ENCODE measurements at regions not wholly inside any gene's neighbourhood (a gene's known extent, or its start where the extent isn't known, plus 50 kb on each side); places are given as distances from the start of the nearest gene placed in this dataset.

DNA sequence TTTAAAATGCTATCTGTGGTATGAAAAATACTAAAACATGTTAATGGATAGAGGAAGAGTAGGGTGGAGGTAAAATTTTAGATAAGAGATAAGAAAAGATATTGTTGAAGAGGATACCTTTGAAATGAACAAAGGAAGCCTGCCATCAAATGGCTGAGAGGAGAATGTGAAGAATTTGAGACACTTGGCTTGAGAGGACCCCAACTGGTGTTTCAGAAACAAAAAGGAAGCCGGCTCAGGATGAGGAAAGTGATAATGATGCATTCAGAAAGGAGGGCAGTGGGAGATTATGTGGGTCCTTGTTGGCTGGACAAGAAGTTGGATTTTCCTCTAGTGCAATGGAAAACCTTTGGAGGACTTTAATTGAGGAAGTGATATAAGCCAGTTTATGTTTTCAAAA is 264.4 kb downstream of the DUSP6 start:
- TF ChIP-seq, protein P1, sequence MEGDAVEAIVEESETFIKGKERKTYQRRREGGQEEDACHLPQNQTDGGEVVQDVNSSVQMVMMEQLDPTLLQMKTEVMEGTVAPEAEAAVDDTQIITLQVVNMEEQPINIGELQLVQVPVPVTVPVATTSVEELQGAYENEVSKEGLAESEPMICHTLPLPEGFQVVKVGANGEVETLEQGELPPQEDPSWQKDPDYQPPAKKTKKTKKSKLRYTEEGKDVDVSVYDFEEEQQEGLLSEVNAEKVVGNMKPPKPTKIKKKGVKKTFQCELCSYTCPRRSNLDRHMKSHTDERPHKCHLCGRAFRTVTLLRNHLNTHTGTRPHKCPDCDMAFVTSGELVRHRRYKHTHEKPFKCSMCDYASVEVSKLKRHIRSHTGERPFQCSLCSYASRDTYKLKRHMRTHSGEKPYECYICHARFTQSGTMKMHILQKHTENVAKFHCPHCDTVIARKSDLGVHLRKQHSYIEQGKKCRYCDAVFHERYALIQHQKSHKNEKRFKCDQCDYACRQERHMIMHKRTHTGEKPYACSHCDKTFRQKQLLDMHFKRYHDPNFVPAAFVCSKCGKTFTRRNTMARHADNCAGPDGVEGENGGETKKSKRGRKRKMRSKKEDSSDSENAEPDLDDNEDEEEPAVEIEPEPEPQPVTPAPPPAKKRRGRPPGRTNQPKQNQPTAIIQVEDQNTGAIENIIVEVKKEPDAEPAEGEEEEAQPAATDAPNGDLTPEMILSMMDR (IDR thresholded peaks at IDR 0.05; ENCODE audit: low read length, missing control alignments) = no peak
- DNase-seq (ENCODE audit: low read depth) = no peak
- H3K4me3 ChIP-seq (replicated peaks; ENCODE audit: low read depth, low read length) = no peak overlapping the region

DNA sequence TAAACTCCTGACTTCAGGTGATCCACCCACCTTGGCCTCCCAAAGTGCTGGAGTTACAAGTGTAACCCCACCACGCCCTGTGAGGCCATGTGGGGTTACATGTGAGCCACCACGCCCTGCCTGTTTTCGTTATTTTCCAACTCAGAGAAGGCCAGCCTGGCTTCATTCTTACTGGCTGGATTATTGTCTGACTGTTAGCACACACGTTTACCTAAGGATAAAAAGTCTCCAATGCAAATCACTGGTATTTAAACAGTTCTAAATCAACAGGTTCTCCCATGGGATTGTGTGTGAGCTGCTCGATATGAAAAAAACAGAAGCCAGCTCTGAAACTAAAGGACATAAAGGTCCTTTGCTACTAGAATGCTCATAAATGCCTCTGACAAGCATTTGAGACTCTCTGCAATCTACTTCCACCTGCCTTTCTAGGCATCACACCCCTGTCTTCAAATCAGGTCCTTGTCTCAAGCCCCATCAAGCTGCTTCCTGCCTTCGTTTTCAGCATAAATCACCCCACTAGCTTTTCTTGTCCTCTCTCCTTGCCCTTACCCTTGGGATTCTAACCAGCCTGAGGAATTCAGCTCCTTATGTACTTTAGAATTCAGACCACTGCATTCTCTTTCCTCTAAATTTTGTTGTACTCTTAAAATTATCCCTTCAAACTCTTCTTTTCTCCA is 265.0 kb downstream of the DUSP6 start:
- DNase-seq (ENCODE audit: low read depth) = no peak
- H3K4me3 ChIP-seq (replicated peaks; ENCODE audit: low read depth, low read length) = no peak overlapping the region
- TF ChIP-seq, protein P1 (IDR thresholded peaks at IDR 0.05; ENCODE audit: low read length, missing control alignments) = no peak

DNA sequence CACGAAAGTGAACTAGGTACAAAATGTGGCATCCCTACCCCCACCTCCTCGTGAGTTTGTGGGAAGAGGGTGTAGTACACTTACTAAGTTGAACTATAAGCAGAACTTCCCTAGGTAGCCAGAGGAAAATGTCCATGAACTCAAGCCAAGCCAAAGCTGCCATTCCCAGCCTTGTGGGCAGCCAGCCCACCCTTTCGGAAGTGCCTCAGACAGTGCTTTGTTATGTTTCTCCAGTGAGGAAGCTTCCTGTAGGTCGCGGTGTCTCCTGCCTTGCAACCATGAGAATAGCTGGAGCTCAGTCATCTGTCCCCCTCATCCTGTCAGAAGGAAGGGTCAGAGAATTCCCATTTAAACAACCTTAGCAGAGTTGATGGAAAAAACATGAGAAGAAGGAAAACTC is 266.9 kb downstream of the DUSP6 start:
- TF ChIP-seq, protein P1 (IDR thresholded peaks at IDR 0.05; ENCODE audit: low read length, missing control alignments) = no peak
- DNase-seq (ENCODE audit: low read depth) = peak; percentile 44
- H3K4me3 ChIP-seq (replicated peaks; ENCODE audit: low read depth, low read length) = no peak overlapping the region

DNA sequence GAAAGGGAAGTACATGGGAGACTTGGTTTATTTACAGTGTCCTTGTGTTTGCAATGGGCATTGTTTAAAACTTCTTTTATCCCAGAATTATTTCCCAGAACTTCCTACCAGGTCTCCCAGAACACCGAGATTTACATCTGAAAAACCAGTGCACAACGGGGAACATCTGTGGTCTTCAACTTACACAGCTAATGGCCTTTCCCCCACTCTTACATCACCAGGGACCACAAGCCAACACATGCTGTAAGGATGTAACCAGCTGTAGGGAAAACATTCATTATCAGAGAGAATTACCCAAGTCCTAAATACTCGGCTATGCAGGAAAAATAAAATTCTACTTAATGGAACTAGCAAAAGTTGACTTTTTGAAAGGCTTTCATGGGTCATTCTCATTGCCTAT is 267.6 kb downstream of the DUSP6 start:
- peak; percentile 83 for DNase-seq (ENCODE audit: low read depth)
- no peak overlapping the region for H3K4me3 ChIP-seq (replicated peaks; ENCODE audit: low read depth, low read length)
- TF ChIP-seq, protein P1 (IDR thresholded peaks at IDR 0.05; ENCODE audit: low read length, missing control alignments) = no peak

DNA sequence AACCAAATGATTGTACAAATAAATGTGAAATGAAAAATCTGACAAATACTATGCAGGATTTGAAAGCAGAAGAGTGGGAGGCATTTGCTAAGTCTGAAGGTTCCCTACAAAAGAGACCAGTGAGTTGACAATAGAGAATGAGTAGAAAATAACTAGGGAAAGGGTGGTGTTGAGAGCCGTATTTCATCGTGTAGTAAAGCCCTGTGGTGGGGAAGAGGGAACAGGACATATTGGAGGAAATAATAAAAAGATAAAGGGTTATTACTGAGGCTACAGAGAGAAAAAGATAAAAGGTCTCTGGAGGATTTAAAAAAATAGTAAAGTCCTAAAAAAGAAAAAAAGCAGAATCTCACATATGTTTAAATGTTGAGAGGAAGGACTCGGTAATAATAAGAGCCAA is 268.8 kb downstream of the DUSP6 start:
- TF ChIP-seq, protein P1 (IDR thresholded peaks at IDR 0.05; ENCODE audit: low read length, missing control alignments) = no peak
- DNase-seq (ENCODE audit: low read depth) = no peak

DNA sequence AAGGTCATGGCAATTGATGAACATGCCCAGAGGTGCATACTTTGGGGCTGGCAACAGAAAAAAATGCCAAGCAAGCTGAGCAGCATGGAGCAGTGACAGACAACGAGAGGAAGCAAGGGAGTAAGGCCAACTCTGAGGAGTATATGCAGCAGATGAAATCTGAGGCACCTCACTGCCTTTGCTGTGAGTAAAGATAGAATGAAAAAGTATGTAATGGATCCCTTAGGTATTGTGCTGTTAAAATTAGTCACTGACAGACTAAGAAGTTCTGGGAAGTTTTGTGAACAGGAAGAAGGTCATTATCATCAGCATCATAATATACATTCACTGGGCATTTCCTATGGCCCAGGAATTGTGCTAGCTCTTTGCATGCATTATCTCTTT is 269.9 kb downstream of the DUSP6 start:
- TF ChIP-seq, protein P1 (IDR thresholded peaks at IDR 0.05; ENCODE audit: low read length, missing control alignments) = no peak
- H3K4me3 ChIP-seq (replicated peaks; ENCODE audit: low read depth, low read length) = no peak overlapping the region
- DNase-seq (ENCODE audit: low read depth) = peak; percentile 14

More for the DNA sequence above, 268.8 kb downstream of the DUSP6 start:
- no peak overlapping the region for H3K4me3 ChIP-seq (replicated peaks; ENCODE audit: low read depth, low read length)

DNA sequence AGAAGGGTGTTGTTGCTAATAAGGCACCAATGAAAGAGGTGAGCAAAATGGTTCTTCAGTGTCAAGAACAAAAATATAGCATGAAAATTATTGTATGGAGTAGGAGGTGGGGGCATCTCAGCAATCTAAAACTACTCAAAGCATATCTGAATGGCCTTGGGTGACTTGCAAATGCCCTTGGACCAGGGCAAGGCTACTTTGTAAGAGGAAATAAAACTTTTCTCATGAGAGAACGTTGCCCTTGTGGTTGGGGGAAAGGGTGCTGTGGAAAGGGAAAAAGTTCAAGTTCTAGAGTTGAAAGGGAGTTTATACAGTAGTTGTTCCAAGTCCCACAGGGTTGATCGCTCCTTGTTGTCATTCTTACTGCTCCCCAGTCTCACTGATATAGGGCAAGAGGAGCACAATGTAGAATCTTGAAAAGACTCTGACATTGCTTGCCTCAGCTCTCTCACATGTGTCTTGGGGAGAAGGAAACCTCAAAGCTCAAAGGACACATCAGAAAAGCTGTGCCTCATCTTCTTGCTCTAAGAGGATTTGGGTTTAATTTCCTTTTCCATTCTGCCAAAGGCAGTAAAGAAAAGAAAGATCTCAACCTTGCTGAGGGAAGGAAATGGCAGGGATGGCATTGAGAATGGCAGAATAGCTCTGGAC is 270.5 kb downstream of the DUSP6 start:
- TF ChIP-seq, protein P1 (IDR thresholded peaks at IDR 0.05; ENCODE audit: low read length, missing control alignments) = no peak
- DNase-seq (ENCODE audit: low read depth) = no peak
- no peak overlapping the region for H3K4me3 ChIP-seq (replicated peaks; ENCODE audit: low read depth, low read length)
